GM21528 (cell line): ENCODE measurements at regions not wholly inside any gene's neighbourhood (a gene's known extent, or its start where the extent isn't known, plus 50 kb on each side); places are given as distances from the start of the nearest gene placed in this dataset.
"Not testable (repeated sequence)": the region's sequence is repeated elsewhere in the genome, so short reads cannot be mapped to it uniquely, and the experiment has no call there.

Experiments
- ATAC-seq: cut with Tn5 transposase; IDR thresholded peaks from one replicate; pipeline ENCODE4 v1.9.1; 2021; ENCODE audit warnings: mild to moderate bottlenecking, moderate library complexity; ENCODE audit not compliant: unreplicated experiment, low FRiP score

GRCh38 chr2:131584380-131584779 lies 56.7 kb downstream of the CCDC74A start:
- ATAC-seq: no peak

DNA sequence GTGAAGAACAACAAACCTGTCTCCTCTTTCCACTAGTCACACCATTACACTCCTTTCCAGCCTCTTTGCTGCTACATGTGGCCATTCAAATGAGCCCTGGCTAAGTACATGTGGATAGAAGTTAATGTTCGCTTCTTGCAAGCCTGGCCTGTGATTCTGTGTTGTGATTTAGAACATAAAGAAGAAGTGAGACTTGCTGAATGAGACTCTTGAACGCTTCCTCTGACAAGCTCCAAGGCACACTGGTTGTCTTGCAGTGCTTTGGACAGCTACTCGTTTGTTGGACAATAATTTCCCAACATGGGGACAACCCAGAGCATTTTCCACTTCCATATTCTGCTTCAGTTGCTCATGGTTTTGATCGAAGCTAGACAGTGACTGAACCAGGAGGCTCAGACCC lies 57.3 kb downstream of the CCDC74A start:
- ATAC-seq: peak; percentile 54

DNA sequence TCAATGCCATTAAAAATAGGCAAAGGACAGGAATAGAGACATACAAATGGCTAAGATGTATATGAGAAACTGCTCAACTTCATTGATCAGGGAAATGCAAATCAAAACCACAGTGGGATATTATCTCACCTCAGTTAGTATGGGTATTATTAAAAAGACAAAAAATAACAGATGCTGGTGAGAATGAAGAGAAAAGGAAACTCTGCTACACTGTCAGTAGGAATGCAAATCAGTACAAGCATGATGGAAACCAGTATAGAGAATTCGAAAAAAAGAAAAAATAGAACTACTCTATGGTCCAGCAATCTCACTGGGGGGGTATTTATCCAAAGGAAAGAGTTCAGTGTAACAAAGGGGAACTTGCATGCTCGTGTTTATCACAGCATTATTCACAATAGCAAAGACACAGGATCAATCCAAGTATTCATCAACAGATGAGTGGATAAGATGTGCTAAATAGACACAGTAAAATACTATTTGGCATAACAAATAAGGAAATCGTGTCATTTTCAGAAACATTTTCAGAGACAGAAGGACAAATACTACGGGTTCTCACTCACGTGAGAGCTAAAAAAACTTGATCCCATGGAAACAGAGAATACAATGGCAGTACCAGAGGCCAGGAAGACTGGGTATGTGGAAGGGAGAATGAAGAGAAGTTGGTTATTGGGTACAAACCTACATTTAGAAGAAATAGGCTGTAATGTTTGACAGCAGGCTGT lies 60.6 kb downstream of the CCDC74A start:
- peak; percentile 86 for ATAC-seq

GRCh38 chr2:131589126-131589525 lies 61.4 kb downstream of the CCDC74A start:
- ATAC-seq: not testable (repeated sequence)

DNA sequence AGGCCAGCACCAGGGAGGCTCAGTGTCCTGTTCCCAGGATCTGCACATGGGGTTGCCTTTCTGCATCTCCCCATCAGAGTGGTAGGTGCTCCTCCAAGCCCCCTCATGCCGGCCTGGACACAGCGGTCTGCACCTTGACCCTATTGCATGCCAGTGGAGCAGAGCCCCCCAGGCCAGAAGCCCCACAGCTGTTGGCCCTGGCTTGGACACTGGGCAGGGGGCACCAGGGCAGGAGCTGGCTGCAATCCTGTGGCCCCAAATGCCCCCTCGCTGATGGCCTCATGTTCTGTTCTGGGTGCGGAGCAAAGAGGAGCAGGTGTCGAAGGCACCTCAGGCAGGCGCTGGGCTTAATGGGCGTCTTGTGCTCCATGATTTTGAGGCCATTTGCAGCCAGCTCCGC lies 62.7 kb downstream of the CCDC74A start:
- ATAC-seq: no peak

DNA sequence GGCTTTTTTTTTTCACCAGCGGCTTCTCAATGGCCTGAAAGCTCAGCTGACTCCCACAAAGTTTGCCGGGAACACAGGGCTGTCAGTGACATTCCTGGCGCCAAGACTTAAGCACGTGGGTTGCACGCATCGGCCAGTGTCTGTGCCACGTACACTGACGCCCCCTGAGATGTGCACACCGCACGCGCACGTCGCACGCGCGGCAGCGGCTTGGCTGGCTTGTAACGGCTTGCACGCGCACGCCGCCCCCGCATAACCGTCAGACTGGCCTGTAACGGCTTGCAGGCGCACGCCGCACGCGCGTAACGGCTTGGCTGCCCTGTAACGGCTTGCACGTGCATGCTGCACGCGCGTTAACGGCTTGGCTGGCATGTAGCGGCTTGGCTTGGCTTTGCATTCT lies 63.2 kb downstream of the CCDC74A start:
- no peak for ATAC-seq

GRCh38 chr2:131596561-131596960 lies 68.9 kb downstream of the CCDC74A start:
- not testable (repeated sequence) for ATAC-seq

GRCh38 chr2:131602444-131602843 lies 74.8 kb downstream of the CCDC74A start:
- not testable (repeated sequence) for ATAC-seq

- ATAC-seq: not testable (repeated sequence)
These were observed 77.0 kb downstream of the CCDC74A start for GRCh38 chr2:131604652-131605051.

DNA sequence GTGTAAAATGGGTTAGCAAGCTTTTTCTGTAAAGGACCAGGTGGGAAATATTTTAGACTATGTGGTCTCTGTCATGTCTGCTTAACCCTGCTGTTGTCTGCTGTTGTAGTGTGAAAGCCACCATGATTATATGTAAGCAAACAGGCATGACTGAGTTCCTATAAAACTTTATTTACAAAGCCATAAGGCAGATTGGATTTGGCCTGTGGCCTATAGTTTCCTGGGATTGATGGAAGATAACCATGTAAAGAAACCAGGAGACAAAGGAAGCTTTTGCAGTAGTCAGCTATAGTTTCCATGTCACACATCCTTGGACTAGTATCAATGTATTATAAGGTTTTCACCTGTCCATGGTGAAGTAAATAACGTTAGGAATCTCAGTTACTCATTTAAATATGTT lies 78.7 kb downstream of the CCDC74A start:
- not testable (repeated sequence) for ATAC-seq

DNA sequence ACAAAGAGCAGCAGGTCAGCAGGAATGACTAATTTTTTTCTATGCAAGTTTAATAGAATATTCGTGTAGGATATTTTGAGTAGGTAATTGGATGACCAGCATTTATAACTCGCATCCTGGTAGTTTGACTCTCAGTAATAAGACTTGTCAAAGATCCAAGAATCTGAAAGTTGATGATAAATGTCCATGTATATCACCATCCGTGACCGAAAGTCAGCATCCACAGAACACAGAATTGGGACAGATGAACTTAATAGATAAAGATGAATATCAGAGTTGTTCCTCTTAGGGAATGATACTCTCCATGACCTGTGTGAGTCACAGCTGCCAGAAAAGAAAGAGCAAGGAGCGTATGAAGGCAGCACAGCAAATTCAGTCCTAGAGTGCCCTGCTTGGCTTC lies 79.4 kb downstream of the CCDC74A start:
- ATAC-seq: not testable (repeated sequence)

GRCh38 chr2:131614539-131614938 lies 86.9 kb downstream of the CCDC74A start:
- ATAC-seq: not testable (repeated sequence)

DNA sequence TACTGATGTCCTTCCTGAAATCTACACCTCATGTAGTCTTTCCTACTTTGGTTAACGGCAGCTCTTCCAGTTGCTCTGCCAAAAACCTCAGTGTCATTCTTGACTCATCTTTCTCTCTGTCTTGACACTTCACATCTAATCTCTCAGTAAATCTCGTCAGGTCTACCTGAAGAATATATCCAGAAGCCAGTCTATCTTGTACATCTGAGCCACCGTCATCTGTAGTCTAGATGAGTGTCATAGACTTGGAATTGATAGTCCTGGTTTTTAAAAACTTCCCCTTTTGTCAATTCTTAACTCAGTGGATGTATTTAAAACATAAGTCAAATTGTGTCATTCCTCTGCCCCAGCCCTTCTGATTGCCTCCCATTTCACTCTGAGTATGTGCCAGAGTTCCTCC lies 90.6 kb downstream of the CCDC74A start:
- ATAC-seq: not testable (repeated sequence)

GRCh38 chr2:131622874-131623273 lies 95.2 kb downstream of the CCDC74A start:
- ATAC-seq: not testable (repeated sequence)

- ATAC-seq: not testable (repeated sequence)
These were observed 98.3 kb downstream of the CCDC74A start for GRCh38 chr2:131626011-131626410.

- not testable (repeated sequence) for ATAC-seq
These were observed 98.9 kb downstream of the CCDC74A start for GRCh38 chr2:131626565-131626964.

DNA sequence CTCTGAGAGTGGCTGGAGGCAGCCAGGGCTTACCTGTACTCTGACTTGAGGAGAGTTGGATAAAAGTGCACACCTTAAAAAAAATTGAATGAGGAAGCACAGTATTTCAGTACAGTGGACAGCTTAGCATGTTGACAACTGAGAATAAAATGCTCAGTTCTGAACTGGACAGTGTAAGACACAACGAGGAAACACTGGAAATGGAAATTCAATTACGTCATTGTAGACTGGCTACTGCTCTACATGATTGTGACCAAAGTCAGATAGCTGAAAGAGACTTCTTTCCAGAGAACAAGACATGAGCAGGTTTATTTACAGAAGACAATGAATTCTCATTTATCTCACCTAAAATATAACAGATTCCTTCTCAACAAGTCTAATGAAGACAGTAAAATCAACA lies 100.1 kb downstream of the CCDC74A start:
- not testable (repeated sequence) for ATAC-seq

DNA sequence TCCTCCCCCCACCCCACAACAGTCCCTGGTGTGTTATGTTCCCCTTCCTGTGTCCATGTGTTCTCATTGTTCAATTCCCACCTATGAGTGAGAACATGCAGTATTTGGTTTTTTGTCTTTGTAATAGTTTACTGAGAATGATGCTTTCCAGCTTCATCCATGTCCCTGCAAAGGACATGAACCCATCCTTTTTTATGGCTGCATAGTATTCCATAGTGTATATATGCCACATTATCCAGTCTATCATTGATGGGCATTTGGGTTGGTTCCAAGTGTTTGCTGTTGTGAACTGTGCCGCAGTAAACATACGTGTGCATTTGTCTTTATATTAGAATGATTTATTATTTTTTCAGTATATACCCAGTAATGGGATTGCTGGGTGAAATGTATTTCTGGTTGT lies 104.0 kb downstream of the CCDC74A start:
- ATAC-seq: not testable (repeated sequence)

DNA sequence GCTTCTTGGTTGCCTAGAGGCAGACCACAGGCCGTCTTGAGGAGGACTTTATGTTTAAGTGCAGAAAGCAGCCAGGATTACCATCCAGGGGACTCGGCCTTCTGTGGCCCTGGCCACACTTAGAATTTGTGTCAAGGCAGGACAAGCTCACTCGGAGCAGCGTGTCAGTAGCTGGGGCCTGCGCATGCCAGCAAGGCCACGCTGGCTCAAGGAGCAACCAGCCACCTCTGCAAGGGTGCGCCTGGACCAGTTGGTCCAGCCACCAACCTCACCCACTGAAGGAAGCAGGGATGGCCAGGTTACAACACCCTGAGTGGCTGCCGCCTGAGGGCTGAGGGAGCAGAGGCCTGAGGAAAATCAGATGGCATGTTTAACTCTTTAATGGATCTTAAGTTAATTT lies 105.7 kb downstream of the CCDC74A start:
- not testable (repeated sequence) for ATAC-seq

- ATAC-seq: not testable (repeated sequence)
These were observed 106.4 kb downstream of the CCDC74A start for GRCh38 chr2:131633827-131634695.

GRCh38 chr2:131635611-131636010 lies 107.9 kb downstream of the CCDC74A start:
- no peak for ATAC-seq
